Skeletal muscle satellite cell (primary cell): ENCODE measurements at regions not wholly inside any gene's neighbourhood (a gene's known extent, or its start where the extent isn't known, plus 50 kb on each side); places are given as distances from the start of the nearest gene placed in this dataset.
A peak's percentile ranks its signal among the peaks of the same experiment; 100 is the strongest.
"Not testable (repeated sequence)": the region's sequence is repeated elsewhere in the genome, so short reads cannot be mapped to it uniquely, and the experiment has no call there.

Experiments used
- H3K27me3 ChIP-seq: 2 replicates; pipeline ENCODE4 v1.7.0; 2013; ENCODE audit warnings: low read length; ENCODE audit not compliant: control insufficient read depth, insufficient read depth
- H3K36me3 ChIP-seq: 2 replicates; pipeline ENCODE4 v1.7.0; 2013; ENCODE audit warnings: mild to moderate bottlenecking, control low read depth, low read length; ENCODE audit not compliant: insufficient read depth
- H3K4me1 ChIP-seq: 2 replicates; pipeline ENCODE4 v1.7.0; 2013; ENCODE audit warnings: low read length; ENCODE audit not compliant: control insufficient read depth, insufficient read depth
- H3K4me2 ChIP-seq: 2 replicates; pipeline ENCODE4 v1.7.0; 2013; ENCODE audit warnings: mild to moderate bottlenecking, low read length
- H3K4me3 ChIP-seq: 2 replicates; pipeline ENCODE4 v1.7.0; 2013; ENCODE audit warnings: low read length
- H3K9ac ChIP-seq: 2 replicates; pipeline ENCODE4 v1.7.0; 2013; ENCODE audit warnings: mild to moderate bottlenecking, low read depth, low read length, moderate library complexity
- H3K9me3 ChIP-seq: replicated peaks from 2 replicates; pipeline ENCODE4 v1.7.0; 2013; ENCODE audit warnings: mild to moderate bottlenecking, control low read depth, low read length

DNA sequence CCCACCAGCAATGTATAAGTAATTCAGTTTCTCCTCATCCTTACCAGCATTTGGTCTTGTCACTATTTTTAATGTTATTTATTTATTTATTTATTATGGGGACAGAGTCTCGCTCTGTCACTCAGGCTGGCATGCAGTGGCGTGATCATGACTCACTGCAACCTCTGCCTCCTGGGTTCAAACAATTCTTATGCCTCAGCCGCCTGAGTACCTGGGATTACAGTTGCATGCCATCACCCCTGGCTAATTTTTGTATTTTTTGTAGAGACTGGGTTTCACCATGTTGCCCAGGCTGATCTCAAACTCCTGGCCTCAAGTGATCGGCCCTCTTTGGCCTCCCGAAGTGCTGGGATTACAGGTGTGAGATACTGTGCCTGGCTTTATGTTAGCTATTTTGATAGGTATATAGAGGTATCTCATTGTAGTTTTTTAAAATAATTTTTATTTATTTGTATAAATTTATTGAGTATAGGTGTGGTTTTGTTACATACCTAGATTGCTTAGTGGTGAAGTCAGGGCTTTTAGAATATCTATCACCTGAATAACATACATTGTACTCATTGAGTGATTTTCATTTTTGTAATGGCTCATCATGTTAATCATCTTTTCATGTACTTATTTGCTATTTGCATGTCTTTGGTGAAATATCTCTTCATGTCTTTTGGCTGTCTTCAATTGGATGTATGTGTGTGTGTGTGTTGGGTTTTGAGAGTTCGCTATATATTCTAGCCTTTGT, 53.3 kb downstream of the TANC2 start:
- Histone ChIP-seq H3K4me2 (no peak overlapping the region), H3K36me3 (no peaks in the 10 kb centered on the region), H3K9ac (no peak overlapping the region), H3K4me3 (no peak overlapping the region), H3K9me3 (no peaks in the 10 kb centered on the region), H3K27me3 (no peaks in the 10 kb centered on the region), H3K4me1 (peaks cover 2% of the 10 kb centered on the region)

DNA sequence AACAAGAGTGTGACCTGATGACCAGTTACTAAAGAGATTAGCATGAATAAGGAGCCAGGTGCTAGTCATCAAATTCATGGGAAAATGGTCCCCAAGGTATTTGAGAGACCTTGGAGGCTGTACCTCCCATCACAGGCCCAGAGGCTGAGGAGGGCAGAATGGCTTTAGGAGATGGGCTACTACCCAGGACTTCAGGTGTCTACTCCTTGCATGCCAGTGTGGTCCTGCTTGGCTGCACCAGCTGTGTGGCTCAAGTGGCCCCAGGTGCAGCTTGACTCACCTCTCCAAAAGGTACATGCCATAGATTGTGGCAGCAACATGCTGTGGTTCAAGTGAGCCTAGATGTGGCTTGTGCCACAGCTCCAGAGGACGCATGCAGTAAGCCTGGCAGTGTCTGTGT, 56.5 kb downstream of the TANC2 start:
- no peak overlapping the region for H3K9ac ChIP-seq
- H3K27me3 ChIP-seq, result no peaks in the 10 kb centered on the region
- peaks cover 24% of the 10 kb centered on the region for H3K4me1 ChIP-seq
- no peaks in the 10 kb centered on the region for H3K36me3 ChIP-seq
- no peak overlapping the region for H3K4me3 ChIP-seq
- no peak overlapping the region for H3K4me2 ChIP-seq
- H3K9me3 ChIP-seq, result no peaks in the 10 kb centered on the region

DNA sequence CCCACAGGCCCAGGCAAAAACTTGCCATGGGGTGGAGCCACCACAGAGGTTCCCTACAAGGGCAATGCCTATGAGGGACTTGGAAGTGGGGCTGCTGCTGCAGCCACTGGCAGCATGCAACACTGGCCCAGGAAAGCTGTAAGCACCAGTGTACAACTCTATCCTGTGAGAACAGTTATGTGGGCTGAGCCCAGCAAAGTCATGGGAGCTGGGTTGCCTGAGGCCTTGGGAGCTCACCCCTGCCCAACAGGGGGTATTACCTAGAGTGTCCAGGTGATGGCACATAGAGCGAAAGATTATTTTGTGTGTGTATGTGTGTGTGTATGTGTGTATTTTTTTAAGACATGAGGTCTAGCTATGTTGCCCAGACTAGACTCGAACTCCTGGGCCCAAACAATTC, 57.0 kb downstream of the TANC2 start:
- H3K4me1 ChIP-seq, result peaks cover 24% of the 10 kb centered on the region
- H3K36me3 ChIP-seq, result no peaks in the 10 kb centered on the region
- H3K9me3 ChIP-seq, result no peaks in the 10 kb centered on the region
- no peak overlapping the region for H3K4me3 ChIP-seq
- no peaks in the 10 kb centered on the region for H3K27me3 ChIP-seq
- no peak overlapping the region for H3K4me2 ChIP-seq
- no peak overlapping the region for H3K9ac ChIP-seq

DNA sequence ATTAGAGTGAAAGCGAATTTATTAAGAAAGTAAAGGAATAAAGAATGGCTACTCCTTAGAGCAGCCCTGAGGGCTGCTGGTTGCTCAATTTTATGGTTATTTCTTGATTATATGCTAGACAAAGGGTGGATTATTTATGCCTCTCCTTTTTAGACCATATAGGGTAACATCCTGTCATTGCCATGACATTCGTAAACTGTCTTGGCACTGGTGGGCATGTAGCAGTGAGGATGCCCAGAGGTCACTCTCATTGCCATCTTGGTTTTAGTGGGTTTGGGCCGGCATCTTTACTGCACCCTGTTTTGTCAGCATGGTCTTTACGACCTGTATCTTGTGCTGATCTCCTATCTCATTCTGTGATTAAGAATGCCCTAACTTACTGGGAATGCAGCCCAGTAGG, 58.2 kb downstream of the TANC2 start:
- no peak overlapping the region for H3K9ac ChIP-seq
- no peaks in the 10 kb centered on the region for H3K9me3 ChIP-seq
- no peaks in the 10 kb centered on the region for H3K36me3 ChIP-seq
- H3K4me1 ChIP-seq, result peaks cover 28% of the 10 kb centered on the region
- H3K4me3 ChIP-seq, result no peak overlapping the region
- no peaks in the 10 kb centered on the region for H3K27me3 ChIP-seq
- H3K4me2 ChIP-seq, result no peak overlapping the region

DNA sequence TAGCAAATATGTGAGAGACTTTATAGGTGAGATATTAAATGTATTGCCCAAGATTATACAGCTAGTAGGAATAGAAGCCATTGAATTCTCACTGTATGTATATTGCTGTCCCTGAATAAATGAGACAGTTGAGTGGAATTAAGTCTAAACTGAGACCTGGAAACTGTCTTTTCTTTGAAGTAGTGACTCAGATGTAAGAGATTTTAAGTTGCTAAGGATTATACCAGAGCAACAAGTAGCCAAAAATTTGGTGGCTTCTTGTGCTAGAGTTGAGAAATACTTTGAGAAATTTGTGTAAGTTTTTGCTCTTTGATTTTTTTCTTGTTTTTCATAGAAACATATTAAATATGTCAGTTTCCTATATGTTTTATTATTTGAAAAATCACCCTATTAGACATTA, 58.7 kb downstream of the TANC2 start:
- Histone ChIP-seq H3K27me3 (no peaks in the 10 kb centered on the region), H3K9ac (no peak overlapping the region), H3K36me3 (no peaks in the 10 kb centered on the region), H3K9me3 (no peaks in the 10 kb centered on the region), H3K4me1 (peaks cover 33% of the 10 kb centered on the region), H3K4me2 (no peak overlapping the region), H3K4me3 (no peak overlapping the region)

DNA sequence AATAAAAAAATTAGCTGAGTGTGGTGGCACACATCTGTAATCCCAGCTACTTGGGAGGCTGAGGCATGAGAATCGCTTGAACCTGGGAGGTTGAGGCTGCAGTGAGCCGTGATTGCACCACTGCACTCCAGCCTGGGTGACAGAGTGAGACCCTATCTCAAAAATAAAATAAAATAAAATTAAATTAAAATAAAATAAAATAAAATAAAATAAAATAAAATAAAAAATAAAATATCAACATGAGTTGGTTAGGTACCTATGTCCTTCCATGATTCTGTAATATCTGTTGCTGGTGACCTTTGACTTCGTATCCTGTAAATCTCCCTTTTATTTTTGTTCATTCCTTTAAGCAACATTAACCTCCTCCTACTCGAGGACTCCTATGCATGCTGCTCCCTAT, 59.6 kb downstream of the TANC2 start:
- not testable (repeated sequence) for H3K9me3 ChIP-seq, H3K4me2 ChIP-seq

DNA sequence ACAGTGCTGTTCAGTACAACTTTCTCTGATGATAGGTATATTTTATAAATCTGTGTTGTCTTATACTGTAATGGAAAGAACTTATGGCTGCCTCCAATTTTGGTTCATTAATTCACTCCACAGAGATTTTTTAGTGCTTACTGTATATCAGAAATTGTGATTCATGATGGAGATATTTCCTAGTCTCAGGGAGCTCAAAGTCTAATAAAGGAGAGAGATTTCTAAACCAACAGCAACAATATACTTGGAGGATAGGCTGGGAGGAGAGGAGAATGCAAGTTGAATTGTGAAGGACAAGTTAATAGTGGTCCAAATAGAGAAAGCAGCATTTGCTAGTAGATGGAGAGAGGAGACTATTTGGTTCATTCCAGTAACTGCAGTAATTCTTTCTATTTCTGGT, 63.5 kb downstream of the TANC2 start:
- H3K4me1 ChIP-seq, result peaks cover 42% of the 10 kb centered on the region
- H3K4me3 ChIP-seq, result no peak overlapping the region
- peak overlapping the region; percentile 45 for H3K4me2 ChIP-seq
- peaks cover 7% of the 10 kb centered on the region for H3K36me3 ChIP-seq
- no peaks in the 10 kb centered on the region for H3K27me3 ChIP-seq
- no peak overlapping the region for H3K9ac ChIP-seq
- H3K9me3 ChIP-seq, result no peaks in the 10 kb centered on the region

More for the DNA sequence above, 59.6 kb downstream of the TANC2 start:
- H3K9ac ChIP-seq, H3K36me3 ChIP-seq, H3K27me3 ChIP-seq, H3K4me3 ChIP-seq: not testable (repeated sequence)
- H3K4me1 ChIP-seq, result peaks cover 42% of the 10 kb centered on the region

DNA sequence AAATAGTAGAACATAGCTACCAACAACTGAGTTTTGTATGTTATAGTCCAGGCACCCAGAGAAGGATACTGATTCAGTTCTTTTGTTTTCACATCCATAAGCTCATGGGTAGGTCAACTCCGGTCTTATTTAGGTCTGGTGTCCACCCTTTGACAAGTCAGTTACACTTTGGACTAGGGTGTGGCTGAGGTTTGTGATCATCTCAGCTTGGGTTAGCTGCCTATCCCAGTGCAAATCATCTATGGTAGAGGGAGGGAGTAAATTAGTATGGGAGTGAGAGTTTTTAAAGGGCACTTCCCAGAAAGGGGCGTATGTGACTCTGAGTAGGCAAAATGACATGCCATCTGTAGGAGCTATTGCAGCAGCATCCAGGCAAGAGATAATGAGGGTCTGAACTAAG, 66.1 kb downstream of the TANC2 start:
- Histone ChIP-seq H3K9ac (no peak overlapping the region), H3K4me1 (peaks cover 40% of the 10 kb centered on the region), H3K36me3 (peaks cover 7% of the 10 kb centered on the region), H3K27me3 (no peaks in the 10 kb centered on the region), H3K9me3 (no peaks in the 10 kb centered on the region), H3K4me2 (no peak overlapping the region), H3K4me3 (no peak overlapping the region)

DNA sequence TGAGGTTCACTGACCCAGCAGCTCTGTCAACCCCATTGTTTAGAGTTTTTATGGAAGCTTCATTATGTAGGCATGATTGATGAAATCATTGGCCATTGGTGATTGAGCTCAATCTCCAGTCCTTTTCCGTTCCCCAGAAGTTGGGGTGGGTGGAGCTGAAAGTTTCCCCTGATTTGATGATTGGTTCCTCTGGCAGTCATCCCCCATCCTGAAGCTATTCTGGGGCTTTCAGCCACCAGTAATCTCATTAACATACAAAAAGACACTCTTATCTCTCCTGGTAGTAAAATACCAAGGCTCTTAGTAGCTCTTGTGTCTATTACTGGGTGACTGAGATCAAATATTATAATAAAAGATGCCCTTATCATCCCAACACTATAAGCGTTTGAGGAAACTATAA, 67.1 kb downstream of the TANC2 start:
- Histone ChIP-seq H3K9me3 (no peaks in the 10 kb centered on the region), H3K4me2 (no peak overlapping the region), H3K9ac (no peak overlapping the region), H3K36me3 (peaks cover 7% of the 10 kb centered on the region), H3K4me1 (peaks cover 40% of the 10 kb centered on the region), H3K4me3 (no peak overlapping the region), H3K27me3 (no peaks in the 10 kb centered on the region)

DNA sequence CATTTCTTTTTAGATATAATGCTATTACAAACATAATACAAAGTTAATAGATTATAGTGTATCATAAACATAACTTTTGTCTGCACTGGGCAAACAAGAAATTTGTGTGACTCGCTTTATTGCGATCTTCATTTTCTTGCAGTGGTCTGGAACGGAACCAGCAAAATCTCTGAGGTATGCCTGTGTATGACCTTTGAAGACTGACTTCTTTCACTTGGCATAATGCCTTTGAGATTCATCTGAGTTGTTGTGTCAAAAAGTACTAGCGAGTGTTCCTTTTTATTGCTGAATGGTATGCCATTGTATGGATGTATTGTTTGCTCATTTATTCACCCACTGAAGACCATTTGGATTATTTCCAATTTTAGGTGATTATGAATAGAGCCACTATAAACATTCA, 69.2 kb downstream of the TANC2 start:
- Histone ChIP-seq H3K36me3 (peaks cover 7% of the 10 kb centered on the region), H3K27me3 (no peaks in the 10 kb centered on the region), H3K9me3 (no peaks in the 10 kb centered on the region), H3K4me1 (peaks cover 36% of the 10 kb centered on the region), H3K4me2 (peak overlapping the region; percentile 48), H3K9ac (no peak overlapping the region), H3K4me3 (no peak overlapping the region)

DNA sequence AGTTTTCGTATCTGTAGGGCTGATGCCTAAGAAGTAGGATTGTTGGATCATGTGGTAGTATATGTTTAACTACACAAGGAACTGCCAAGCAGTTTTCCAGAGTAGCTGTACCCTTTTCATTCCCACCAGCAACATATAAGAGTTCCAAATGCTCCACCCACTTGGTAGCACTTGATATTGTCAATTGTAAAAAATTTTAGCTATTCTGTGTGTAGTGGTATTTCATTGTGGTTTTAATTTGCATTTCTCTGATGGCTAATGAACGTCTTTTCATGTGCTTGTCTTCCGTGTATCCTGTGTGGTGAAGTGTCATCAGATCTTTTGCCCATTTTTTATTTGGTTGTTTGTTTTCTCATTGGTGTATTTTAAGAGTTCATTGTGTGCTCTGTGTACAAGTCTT, 69.7 kb downstream of the TANC2 start:
- no peaks in the 10 kb centered on the region for H3K9me3 ChIP-seq
- H3K36me3 ChIP-seq, result peaks cover 7% of the 10 kb centered on the region
- peaks cover 36% of the 10 kb centered on the region for H3K4me1 ChIP-seq
- H3K4me3 ChIP-seq, result no peak overlapping the region
- H3K9ac ChIP-seq, result no peak overlapping the region
- H3K4me2 ChIP-seq, result peak overlapping the region; percentile 39
- no peaks in the 10 kb centered on the region for H3K27me3 ChIP-seq

DNA sequence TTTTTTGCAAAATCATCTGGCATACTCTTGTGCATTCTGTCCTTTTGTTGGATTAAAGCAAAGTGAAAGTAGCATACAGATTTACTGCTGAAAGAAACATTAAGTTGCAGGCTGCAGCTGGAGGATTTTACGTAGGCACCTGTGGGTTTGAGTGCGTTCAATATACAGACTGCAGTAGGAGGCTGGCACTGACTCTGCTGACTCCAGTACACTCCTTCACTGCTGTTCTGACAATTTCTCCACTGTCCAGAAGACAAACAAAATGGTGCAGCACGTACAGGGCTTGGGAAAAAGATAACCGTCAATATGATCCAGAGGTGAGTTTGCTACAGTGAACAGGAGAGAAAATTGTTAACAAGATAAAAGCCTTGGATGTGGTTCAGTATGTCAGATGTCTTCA, 73.3 kb downstream of the TANC2 start:
- Histone ChIP-seq H3K27me3 (no peaks in the 10 kb centered on the region), H3K4me1 (peaks cover 43% of the 10 kb centered on the region), H3K4me2 (peak overlapping the region; percentile 49), H3K36me3 (no peaks in the 10 kb centered on the region), H3K9me3 (no peaks in the 10 kb centered on the region), H3K9ac (no peak overlapping the region), H3K4me3 (no peak overlapping the region)
